Choroid plexus epithelial cell (primary cell): ENCODE measurements at regions not wholly inside any gene's neighbourhood (a gene's known extent, or its start where the extent isn't known, plus 50 kb on each side); places are given as distances from the start of the nearest gene placed in this dataset.
"Not testable (repeated sequence)": the region's sequence is repeated elsewhere in the genome, so short reads cannot be mapped to it uniquely, and the experiment has no call there.

Experiments used
- DNase-seq: peaks from one replicate; pipeline ENCODE4 v3.0.0-alpha.2; 2010; ENCODE audit warnings: low read depth
- H3K4me3 ChIP-seq: 2 replicates; pipeline ENCODE4 v1.5.1; 2011; ENCODE audit warnings: low read depth, mild to moderate bottlenecking, control low read depth, low read length, moderate library complexity
- CTCF ChIP-seq: conservative IDR thresholded peaks from 2 replicates; pipeline ENCODE4 v1.5.1; 2011; ENCODE audit warnings: low read depth, mild to moderate bottlenecking, control low read depth, inconsistent platforms, low read length, moderate library complexity

DNA sequence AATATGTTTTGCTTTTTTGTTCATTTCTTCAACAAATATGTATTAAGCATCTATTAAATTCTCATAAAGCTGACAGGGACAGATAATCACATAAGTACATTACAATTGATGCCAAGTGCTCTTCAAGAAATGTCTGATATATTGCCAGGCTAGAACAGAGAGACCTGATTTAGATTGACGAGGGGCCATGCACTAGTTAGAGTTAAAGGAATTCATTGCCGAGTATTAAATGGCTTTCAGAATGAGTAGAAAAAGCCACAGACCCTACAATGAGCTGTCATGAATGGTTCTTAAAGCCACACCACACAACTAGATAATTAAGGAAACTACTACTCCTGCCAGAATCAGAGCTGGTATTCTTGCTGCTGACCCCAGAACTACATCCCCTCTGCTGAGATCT is 250.2 kb upstream of the MME start:
- TF ChIP-seq CTCF: no peak
- no peak overlapping the region for H3K4me3 ChIP-seq
- DNase-seq: no peak

- TF ChIP-seq CTCF: no peak
- no peak for DNase-seq
- H3K4me3 ChIP-seq: no peak overlapping the region
Measured at GRCh38 chr3:154819491-154819890, 260.6 kb upstream of the MME start.

DNA sequence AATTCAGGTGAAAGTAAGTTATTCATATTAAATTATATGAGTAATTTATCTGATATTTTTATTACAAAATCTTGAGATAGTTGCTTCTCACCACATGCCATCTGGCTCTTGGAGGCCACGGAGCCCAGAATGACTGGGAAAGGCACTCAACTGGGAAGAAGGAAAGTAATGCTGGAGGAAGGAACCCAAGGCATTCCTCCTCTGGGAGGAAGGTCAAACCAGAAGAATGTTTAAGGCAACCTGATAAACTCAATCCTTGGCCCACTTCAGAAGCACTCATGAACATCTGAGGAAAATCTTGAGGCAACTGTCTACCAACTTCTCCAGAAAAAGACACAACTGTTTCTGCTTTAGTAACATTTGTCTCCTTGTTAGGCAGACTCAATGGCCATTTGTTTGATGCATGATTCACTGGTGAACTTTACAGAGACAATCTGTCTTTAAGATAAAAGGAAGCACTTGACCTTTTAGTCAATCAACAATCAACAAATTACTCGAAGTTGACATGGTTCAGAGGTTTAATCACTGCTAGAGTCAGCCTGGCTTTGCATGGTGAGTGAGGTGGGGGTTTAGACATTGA is 261.4 kb upstream of the MME start:
- peak; percentile 4 for DNase-seq
- TF ChIP-seq CTCF: no peak
- no peak overlapping the region for H3K4me3 ChIP-seq

GRCh38 chr3:154810017-154810416 is 270.1 kb upstream of the MME start:
- H3K4me3 ChIP-seq, DNase-seq: not testable (repeated sequence)

GRCh38 chr3:154801729-154802128 is 278.4 kb upstream of the MME start:
- no peak for DNase-seq
- no peak for TF ChIP-seq CTCF
- H3K4me3 ChIP-seq: no peak overlapping the region

GRCh38 chr3:154799800-154800199 is 280.3 kb upstream of the MME start:
- no peak overlapping the region for H3K4me3 ChIP-seq
- no peak for TF ChIP-seq CTCF
- peak; percentile 68 for DNase-seq

DNA sequence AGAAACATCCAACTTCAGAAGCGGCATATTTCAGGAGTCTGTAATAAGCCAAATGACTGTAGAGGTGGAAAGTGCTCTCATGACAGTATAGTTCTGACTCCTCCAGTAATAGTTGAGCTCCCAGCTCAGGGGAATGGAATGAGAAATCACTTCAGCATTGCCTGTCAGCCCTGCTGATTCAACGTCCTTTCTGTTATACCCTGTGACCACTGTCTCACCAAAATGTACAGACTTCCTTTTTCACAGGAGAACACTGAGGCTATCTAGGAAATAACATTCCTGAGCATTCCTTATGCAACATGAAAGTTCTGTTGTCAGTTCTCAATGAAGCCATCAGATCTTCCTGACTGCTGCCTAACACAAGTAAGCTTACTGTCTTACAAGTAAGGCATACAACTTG is 284.5 kb upstream of the MME start:
- no peak for TF ChIP-seq CTCF
- DNase-seq: peak; percentile 94
- H3K4me3 ChIP-seq: no peak overlapping the region
